Astrocyte (in vitro differentiated cells and primary cell): ENCODE measurements at regions not wholly inside any gene's neighbourhood (a gene's known extent, or its start where the extent isn't known, plus 50 kb on each side); places are given as distances from the start of the nearest gene placed in this dataset.

Experiments
- CTCF ChIP-seq: IDR thresholded peaks from 2 replicates; pipeline ENCODE4 v1.5.1; 2011; ENCODE audit warnings: low read depth, mild to moderate bottlenecking, inconsistent platforms, low read length, moderate library complexity; ENCODE audit not compliant: insufficient read depth
- EZH2 ChIP-seq: IDR thresholded peaks from 2 replicates; pipeline ENCODE4 v1.6.1; 2012; ENCODE audit warnings: mild to moderate bottlenecking, low read length, inconsistent platforms; ENCODE audit not compliant: insufficient read depth

GRCh38 chr18:42414756-42415454, 459.9 kb downstream of the PIK3C3 start:
- TF ChIP-seq EZH2 = no peak
- no peak for TF ChIP-seq CTCF
